MM.1S (cell line): ENCODE measurements at regions not wholly inside any gene's neighbourhood (a gene's known extent, or its start where the extent isn't known, plus 50 kb on each side); places are given as distances from the start of the nearest gene placed in this dataset.
"Not testable (repeated sequence)": the region's sequence is repeated elsewhere in the genome, so short reads cannot be mapped to it uniquely, and the experiment has no call there.

Source experiments
- DNase-seq: peaks from one replicate; pipeline ENCODE4 v3.0.0-alpha.2; 2015
- H2AFZ ChIP-seq: fragments of 300-600 bp; sonication (generic); 2 replicates; pipeline ENCODE4 v1.6.0; 2016; ENCODE audit warnings: antibody characterized with exemption, low read length
- H3F3A ChIP-seq: fragments of 300-600 bp; sonication (generic); 2 replicates; pipeline ENCODE4 v1.6.1; 2016; ENCODE audit warnings: mild to moderate bottlenecking, antibody characterized with exemption, low read length, moderate library complexity, mixed read lengths; ENCODE audit not compliant: insufficient read depth
- H3K27ac ChIP-seq: fragments of 300-600 bp; sonication (generic); 2 replicates; pipeline ENCODE4 v1.5.1; 2016; ENCODE audit warnings: mild to moderate bottlenecking, low read length
- H3K27me3 ChIP-seq: fragments of 300-600 bp; sonication (generic); replicated peaks from 2 replicates; pipeline ENCODE4 v1.6.0; 2016; ENCODE audit warnings: low read length; ENCODE audit not compliant: insufficient read depth
- H3K36me3 ChIP-seq: fragments of 300-600 bp; sonication (generic); replicated peaks from 2 replicates; pipeline ENCODE4 v1.6.1; 2016; ENCODE audit warnings: mild to moderate bottlenecking, low read length, mixed read lengths; ENCODE audit not compliant: insufficient read depth
- H3K4me1 ChIP-seq: fragments of 300-600 bp; sonication (generic); 2 replicates; pipeline ENCODE4 v1.6.1; 2016; ENCODE audit warnings: low read length, mixed read lengths
- H3K4me2 ChIP-seq: fragments of 300-600 bp; sonication (generic); 2 replicates; pipeline ENCODE4 v1.6.0; 2016; ENCODE audit warnings: low read depth, low read length
- H3K4me3 ChIP-seq: fragments of 300-600 bp; sonication (generic); 2 replicates; pipeline ENCODE4 v1.5.1; 2016; ENCODE audit warnings: low read length, mixed read lengths
- H3K79me2 ChIP-seq: fragments of 300-600 bp; sonication (generic); 2 replicates; pipeline ENCODE4 v1.6.1; 2016; ENCODE audit warnings: mixed run types, low read length, mixed read lengths
- H3K9ac ChIP-seq: fragments of 300-600 bp; sonication (generic); 2 replicates; pipeline ENCODE4 v1.6.1; 2016; ENCODE audit warnings: low read length, mixed read lengths
- H3K9me2 ChIP-seq: fragments of 300-600 bp; sonication (generic); replicated peaks from 2 replicates; pipeline ENCODE4 v1.6.1; 2016; ENCODE audit warnings: mild to moderate bottlenecking, low read length, mixed read lengths; ENCODE audit not compliant: insufficient read depth
- H3K9me3 ChIP-seq: fragments of 300-600 bp; sonication (generic); replicated peaks from 2 replicates; pipeline ENCODE4 v1.6.1; 2016; ENCODE audit warnings: mild to moderate bottlenecking, low read length, mixed read lengths; ENCODE audit not compliant: insufficient read depth
- H4K20me1 ChIP-seq: fragments of 300-600 bp; sonication (generic); 2 replicates; pipeline ENCODE4 v1.6.1; 2016; ENCODE audit warnings: mild to moderate bottlenecking, low read length, moderate library complexity, mixed read lengths; ENCODE audit not compliant: insufficient read depth
- CTCF ChIP-seq: fragments of 300-600 bp; sonication (generic); IDR thresholded peaks from 2 replicates; pipeline ENCODE4 v1.5.1; 2016; ENCODE audit warnings: antibody characterized with exemption, low read length, mixed read lengths
- EZH2 ChIP-seq: fragments of 300-600 bp; sonication (generic); optimal IDR thresholded peaks from 2 replicates; pipeline ENCODE3; 2017; ENCODE audit warnings: low read depth, mild to moderate bottlenecking, antibody characterized with exemption, low read length, mixed read lengths
- EZH2phosphoT487 ChIP-seq: fragments of 300-600 bp; sonication (generic); IDR thresholded peaks from 2 replicates; pipeline ENCODE4 v1.6.1; 2018; ENCODE audit warnings: antibody characterized with exemption, low read length

- Histone ChIP-seq H2AFZ (no peak overlapping the region), H3K27ac (no peak overlapping the region), H3K9me2 (no peaks in the 10 kb centered on the region), H3K4me3 (no peak overlapping the region), H3K36me3 (no peaks in the 10 kb centered on the region), H3K4me2 (no peak overlapping the region), H3K4me1 (no peaks in the 10 kb centered on the region), H3K9ac (no peak overlapping the region), H3K27me3 (no peaks in the 10 kb centered on the region), H3K79me2 (no peaks in the 10 kb centered on the region), H3K9me3 (no peaks in the 10 kb centered on the region), H3F3A (no peaks in the 10 kb centered on the region), H4K20me1 (no peaks in the 10 kb centered on the region)
- DNase-seq, result no peak
- no peak for TF ChIP-seq CTCF
These were observed 94.7 kb downstream of the CCNG2 start for GRCh38 chr4:77251751-77252150.

DNA sequence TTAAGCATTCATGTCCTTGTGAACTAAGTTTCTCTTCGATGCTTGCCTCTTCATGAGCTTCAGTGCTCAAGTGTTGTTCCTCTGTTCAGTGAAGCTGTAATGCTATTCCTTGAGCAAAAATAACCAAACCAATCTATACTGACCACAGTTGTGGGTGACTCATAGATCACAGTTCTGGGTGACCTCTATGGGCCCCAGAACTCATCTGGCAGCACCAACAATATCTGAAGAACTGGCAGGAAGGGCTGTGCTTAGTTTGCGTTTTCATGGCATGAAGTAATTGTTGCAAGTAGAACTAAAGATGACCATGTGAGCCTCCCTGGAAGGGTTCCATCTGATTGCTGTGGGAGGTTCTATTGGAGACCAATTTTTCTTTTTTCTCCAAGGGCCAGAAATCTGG is 106.2 kb downstream of the CCNG2 start:
- Histone ChIP-seq H3K4me1 (peaks cover 7% of the 10 kb centered on the region; the same call in 1 of the 2 replicates), H3K9me2 (no peaks in the 10 kb centered on the region), H3K79me2 (no peaks in the 10 kb centered on the region), H3K36me3 (no peaks in the 10 kb centered on the region), H3K27ac (no peak overlapping the region), H3K4me2 (no peak overlapping the region), H3K9me3 (no peaks in the 10 kb centered on the region), H4K20me1 (no peaks in the 10 kb centered on the region), H3K27me3 (no peaks in the 10 kb centered on the region), H3F3A (no peaks in the 10 kb centered on the region), H3K4me3 (no peak overlapping the region), H2AFZ (no peak overlapping the region), H3K9ac (no peak overlapping the region)
- DNase-seq, result peak; percentile 28
- TF ChIP-seq EZH2phosphoT487 (no peak), EZH2 (no peak), CTCF (no peak)

DNA sequence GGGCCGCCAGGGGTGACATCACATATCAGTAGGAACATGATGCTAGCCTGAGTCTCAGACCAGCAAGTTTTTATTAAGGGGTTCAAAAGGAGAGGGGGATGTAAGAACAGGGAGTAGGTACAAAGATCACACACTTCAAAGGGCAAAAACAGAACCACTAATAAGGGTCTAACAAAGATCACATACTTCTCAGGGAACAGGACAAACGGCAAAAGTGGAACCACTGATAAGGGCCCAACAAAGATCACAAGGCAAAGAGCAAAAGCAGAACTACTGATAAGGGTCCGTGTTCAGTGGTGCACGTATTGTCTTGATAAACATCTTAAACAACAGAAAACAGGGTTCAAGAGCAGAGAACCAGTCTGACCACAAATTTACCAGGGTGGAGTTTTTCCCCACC is 107.0 kb downstream of the CCNG2 start:
- not testable (repeated sequence) for H3K9ac ChIP-seq, H3K27me3 ChIP-seq, H3K9me3 ChIP-seq, DNase-seq, H3K4me3 ChIP-seq, H3F3A ChIP-seq, H3K9me2 ChIP-seq, H2AFZ ChIP-seq, H4K20me1 ChIP-seq, H3K27ac ChIP-seq, H3K36me3 ChIP-seq, H3K4me1 ChIP-seq, H3K4me2 ChIP-seq, H3K79me2 ChIP-seq

GRCh38 chr4:77264826-77265225 is 107.8 kb downstream of the CCNG2 start:
- Histone ChIP-seq H3K9me2 (no peaks in the 10 kb centered on the region), H3K36me3 (no peaks in the 10 kb centered on the region), H3K9me3 (no peaks in the 10 kb centered on the region), H3K79me2 (no peaks in the 10 kb centered on the region), H3K27ac (no peak overlapping the region), H2AFZ (no peak overlapping the region), H3K9ac (no peak overlapping the region), H3F3A (no peaks in the 10 kb centered on the region), H4K20me1 (no peaks in the 10 kb centered on the region), H3K4me1 (peaks cover 8% of the 10 kb centered on the region; the same call in 1 of the 2 replicates), H3K4me2 (no peak overlapping the region), H3K27me3 (no peaks in the 10 kb centered on the region), H3K4me3 (no peak overlapping the region)
- TF ChIP-seq CTCF (no peak), EZH2 (no peak), EZH2phosphoT487 (no peak)
- DNase-seq, result no peak
